CD1c-positive myeloid dendritic cell (primary cell): ENCODE measurements at regions not wholly inside any gene's neighbourhood (a gene's known extent, or its start where the extent isn't known, plus 50 kb on each side); places are given as distances from the start of the nearest gene placed in this dataset.

ENCODE experiments used
- DNase-seq: peaks from one replicate; pipeline ENCODE4 v3.0.0-alpha.2; 2016; ENCODE audit errors: extremely low spot score

DNA sequence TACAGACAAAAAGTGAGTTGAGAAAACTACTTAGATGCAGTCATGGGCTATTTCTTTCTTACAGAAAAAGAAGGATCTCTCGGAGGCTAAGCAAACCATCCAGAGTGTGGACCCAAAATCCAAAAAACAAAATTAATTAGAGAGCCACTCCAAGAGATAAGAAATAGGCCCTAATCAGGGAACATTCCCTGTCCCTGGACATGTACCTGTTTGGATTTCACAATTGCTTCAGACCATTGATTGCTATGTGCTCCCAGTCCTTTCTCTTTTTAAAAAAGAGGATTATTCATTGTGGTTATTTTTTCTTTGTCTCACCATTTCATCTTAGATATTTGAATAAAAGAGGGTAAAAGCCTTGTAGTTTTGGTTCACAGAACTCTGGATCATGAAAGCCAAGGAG, 549.9 kb downstream of the ETNK1 start:
- no peak for DNase-seq

DNA sequence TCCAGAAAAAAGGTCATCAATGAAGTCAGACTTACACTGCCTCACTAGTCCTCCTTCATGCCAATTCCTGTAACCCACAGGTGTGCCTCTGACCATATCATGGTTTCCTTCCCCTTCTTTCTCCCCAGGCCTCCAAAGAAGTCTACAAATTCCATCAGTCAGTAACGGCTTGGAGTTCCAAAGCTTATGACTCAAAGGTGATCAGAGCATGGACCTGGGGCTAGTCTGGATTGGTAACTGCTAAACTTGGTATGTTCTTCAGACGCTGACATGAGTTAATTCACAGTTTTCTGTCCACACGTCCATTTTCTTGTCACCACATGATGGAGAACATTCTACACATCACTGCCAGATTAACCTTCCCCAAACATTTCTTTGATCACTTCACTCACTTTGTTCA, 560.4 kb downstream of the ETNK1 start:
- DNase-seq: no peak

DNA sequence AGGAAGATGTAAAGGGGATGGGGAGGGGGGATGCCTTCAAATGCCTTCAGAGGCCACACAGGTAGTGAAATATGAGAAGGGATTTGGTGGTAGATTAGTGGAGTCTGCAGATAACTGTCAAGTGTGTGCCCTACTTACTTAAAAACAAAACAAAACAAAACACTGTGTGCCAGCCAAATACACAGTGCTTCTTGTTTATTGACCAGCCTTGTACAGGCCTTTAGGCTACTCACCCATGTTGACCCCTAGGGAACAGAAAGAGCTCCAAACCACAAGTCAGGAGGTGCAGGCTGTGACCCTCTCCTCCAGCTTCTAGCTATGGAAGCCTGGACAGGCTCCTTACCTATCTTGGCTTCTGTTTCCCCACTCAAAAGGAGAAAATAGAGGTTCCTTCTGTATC, 562.0 kb downstream of the ETNK1 start:
- DNase-seq: no peak

DNA sequence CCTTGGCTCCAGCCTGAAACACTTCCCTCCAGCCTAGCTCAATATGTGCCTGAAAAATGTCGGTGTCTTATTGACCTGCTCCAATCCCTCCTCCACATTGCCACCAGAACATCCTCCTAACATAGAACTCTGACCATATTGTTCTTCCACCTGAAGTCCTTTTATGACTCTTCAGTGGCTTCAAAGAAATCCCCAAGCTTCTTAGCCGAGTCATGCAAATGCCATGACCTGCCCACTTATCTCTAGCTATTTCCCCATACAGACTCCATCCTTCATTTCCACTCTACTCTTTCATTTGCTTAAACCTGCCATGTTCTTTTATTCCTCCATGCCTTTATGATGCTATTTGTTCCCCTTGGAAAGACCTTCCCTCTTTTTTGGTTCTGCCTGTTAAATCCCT, 568.6 kb downstream of the ETNK1 start:
- no peak for DNase-seq

DNA sequence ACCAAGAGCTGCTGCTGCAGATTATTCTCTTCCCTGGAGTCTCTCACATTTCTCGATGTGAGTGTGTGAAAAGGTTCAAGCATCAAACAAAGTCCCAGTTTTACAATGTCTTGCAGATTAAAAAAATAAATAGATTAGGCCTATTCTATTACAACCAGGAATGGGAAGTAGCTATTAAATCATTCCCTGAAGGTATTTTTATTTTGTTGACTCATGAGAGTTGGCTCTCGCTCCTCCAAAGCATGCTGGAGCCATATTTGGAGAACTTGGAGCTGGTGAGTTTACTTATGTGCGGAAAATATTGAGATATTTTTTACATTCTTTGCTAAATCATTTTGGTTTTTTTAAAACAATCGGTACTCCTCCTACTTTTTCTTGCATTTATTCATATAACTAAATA, 572.3 kb downstream of the ETNK1 start:
- DNase-seq: no peak

DNA sequence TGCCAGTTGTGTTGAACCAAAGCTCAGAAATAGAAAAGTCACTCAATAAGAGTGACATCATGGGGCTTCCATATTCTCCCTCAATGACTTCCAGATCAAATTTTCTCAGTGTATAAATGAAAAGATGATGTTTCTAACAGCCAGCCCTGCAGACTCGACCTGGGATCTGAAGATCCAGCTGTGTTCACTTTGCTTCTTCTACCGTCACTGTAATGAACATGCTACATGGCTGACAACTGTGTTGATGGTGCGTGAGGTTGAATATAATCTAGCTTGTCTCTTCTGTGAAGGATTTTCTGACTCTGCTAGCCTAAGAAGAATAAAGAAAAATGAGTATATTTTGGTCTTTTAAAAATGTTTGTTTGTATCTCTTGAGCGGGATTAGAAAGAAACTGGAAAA, 577.8 kb downstream of the ETNK1 start:
- DNase-seq: no peak

DNA sequence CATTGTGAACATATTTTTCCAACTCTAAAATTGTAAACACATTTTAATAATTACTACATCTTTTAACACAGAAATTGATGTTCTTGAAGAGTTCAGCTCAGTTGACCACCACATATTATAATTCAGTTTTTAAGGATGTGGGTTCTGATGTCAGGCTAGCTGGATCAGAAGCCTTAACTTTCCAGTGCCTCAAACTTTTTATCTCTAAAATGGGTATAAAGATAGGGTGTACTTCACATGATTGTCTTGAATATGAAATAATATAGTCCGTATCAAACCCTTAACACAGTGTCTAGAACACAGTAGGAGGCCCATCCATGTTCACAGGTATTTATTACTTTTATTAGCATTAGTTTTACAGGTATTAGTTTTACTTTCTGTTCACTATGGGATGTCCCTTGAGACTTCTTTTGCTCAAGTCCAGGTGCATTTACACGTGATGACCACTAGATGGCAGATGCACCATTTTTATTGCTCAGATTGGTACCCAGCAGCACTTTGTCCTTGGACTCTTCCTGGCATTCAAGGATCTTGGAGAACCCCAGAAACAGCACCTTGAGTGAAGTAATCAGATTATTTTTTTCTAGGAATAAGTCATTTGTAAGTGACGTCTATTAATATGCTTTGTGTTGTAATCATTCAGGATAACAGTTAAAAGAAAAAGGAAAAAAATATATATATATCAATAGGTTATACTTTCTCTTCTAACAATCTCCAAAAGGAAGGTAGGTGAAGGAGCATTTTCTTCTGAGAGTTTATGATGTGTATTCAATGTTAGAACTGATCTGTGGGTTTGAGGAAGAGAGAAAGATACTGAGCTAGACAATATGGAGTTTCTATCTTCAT, 580.2 kb downstream of the ETNK1 start:
- DNase-seq: peak; percentile 57

DNA sequence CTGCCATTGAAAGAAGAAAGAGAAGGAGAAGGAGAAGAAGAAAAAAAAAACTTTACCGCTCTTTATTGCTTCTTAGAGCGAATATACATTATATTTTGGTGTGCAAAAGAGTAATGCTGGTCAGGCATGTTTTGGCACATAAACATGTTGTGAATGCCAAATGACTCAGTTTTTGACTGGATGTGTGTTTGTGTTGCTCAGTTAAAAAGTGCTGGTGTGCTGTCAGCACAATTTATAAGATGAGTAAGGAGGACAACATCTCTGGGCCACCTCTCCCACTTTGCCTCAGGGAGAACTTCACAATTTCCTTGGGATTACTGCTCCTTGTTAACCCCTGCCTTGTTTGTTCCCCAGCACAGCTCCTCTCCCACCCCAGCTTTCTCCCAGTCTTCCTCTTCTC, 584.8 kb downstream of the ETNK1 start:
- no peak for DNase-seq

DNA sequence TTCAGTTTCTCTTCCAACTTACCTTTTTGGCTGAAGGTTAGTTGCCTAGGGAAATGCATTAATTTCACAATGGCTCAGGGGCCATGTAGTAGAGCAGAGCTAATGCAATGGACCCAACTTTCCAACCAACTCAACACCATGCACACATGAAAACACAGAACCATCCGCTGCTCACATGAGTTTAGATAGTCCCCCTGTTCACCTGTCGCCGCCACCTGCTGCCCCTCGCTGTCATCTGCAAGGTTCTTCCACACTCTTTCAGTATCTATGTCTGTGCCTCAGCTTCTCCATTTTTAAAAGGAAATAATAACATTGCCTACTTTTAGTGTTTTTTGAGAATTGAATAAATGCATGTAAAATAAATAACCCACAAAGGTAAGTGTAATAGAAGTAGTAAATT, 585.6 kb downstream of the ETNK1 start:
- no peak for DNase-seq

DNA sequence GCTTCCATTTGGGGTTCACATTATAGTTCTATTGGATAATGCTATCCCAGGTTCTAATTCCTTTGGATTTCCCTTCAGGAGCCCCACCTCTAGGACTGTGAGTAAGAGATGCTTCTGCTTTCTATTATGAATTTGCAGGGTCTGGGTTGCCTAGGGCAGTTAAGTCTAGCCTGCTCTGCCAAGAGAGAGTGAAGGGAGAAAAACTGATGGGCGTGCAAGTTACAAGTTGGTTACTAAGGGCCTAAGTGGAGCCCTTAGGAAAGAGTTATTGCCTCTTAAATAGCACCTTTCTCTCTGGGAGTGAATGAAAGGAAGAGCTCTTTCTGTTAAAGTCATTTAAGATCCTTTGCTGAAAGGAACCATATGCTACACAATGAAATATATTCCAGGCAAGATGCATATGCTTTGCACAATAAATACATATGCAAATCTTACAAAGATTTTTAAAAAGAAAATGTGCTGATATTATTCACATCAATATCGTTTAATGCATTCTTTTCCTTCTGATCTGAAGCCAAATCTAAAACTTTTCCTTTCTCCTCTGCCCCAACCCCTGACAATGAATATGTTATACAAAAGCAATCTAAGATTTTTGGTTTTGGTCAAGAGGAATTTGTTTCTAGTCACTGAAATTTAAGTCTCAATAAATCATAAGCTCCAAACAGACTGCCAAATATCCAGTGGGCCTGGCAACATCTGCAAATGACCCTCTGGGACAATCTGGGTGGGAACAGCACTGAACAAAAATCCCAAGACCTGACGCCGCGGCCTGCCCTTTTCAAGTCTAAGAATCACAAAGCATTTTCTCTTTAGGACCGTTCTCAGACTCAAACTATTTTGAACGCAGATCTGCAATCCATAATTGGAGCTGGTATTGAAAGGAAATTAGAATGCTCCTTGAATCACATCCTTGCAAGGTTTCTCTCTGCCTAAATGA, 586.7 kb downstream of the ETNK1 start:
- no peak for DNase-seq

DNA sequence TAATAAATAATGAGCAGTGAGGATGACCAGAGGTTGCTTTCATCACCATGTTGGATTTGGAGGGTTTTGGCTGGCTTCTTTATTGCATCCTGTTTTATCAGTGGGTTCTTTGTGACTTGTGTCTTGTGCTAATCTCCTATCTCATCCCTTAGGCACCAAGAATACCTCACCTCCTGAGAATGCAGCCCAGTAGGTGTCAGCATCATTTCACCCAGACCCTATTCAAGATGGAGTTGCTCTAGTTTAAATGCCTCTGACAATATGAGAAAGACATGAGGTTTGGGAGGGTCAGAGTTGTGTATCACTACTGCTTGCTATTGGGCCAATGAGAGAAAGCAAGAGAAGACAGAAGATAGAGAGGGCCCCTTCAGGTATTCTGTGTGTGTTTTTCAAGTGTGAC, 592.2 kb downstream of the ETNK1 start:
- DNase-seq: no peak

DNA sequence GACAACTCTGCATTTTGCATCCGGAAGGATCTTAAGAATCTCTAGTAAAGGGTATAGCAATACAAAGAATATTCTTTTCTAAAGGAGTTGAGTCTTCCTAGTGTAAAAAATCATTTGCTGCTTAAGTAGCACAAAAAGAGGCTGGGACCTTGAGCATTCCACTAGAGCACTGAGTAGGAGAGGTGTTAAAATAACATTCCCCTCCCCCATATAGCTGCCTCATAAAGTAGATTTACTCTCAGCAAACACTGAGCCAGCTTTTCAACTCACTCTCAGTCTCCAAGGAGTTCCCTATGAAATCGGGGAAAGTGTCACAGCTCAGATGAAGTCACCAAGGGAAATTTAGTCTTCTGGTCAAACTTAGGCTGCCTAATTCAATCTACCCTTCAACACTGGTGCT, 592.7 kb downstream of the ETNK1 start:
- no peak for DNase-seq

DNA sequence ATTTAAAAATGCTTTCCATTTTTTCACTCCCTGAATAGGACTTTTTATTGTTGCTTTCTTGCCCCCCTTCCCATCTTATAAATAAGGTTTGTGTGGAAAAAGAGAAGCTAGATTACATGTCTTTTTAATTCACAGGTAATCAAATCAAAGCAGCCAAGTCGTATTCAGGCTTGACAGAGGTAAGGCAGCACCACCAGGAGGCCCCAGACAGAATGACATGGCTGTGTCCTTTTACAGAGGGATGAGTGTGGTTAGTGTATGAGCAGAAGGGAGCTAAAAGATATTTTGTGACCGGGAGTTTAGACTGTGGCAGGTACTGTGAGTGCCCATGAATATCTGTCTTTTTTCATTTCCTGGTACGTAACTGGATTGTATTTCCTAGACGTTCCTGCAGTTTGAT, 596.1 kb downstream of the ETNK1 start:
- no peak for DNase-seq

DNA sequence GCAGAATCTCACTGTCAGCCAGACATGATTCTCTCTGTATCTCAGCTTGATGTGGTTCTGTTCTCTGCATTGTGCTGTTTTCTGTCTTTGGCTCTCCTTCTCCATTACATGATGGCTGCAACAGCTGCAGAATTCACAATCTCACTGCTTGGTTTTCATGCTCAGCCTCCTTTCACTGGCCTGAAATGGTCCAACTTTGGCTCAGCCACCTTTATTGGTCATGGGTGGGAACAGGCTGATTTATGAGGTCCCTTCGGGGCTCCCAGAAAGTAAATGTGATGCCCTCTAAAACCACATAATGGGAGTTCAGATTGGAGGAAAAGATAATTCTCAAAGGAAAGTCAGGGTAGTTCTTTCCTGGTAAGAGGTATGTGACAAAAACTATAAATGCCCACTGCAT, 597.0 kb downstream of the ETNK1 start:
- DNase-seq: no peak

DNA sequence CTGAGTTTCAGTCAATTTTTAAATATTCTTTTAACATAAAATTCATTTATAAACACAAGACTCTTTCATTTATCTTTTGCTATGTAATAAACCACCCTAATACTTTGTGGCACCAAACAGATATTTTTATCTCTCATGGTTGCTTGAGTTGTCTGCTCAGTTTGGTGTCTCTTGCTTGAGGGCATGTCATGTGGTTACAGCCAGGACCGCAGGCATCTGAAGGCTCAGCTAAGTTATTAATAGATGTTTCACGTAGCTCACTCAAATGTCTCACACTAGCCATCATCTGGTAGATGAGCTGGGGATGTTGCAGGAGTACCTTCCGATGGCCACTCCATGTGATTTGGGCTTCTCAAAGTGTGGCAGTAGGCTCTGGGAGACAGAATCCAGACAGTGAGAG, 597.8 kb downstream of the ETNK1 start:
- DNase-seq: no peak

DNA sequence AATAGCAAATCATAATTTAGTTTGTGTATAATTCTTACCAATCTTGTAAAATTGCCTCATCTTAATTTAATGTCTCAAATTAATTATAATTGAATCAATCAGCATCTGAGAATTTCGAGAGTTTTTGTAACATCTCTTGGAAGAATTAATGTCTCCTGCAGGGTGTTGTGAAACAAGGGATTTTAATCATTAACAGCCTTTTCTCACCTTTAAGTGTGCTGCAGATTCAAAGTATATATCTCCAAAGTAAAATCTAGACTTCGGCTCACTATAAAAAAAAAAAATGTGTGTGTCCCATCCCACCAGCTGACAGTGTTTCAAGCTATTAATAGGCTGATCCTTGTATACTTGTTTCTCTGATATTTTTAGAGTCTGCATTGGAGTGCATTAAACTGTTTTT, 603.1 kb downstream of the ETNK1 start:
- DNase-seq: no peak

DNA sequence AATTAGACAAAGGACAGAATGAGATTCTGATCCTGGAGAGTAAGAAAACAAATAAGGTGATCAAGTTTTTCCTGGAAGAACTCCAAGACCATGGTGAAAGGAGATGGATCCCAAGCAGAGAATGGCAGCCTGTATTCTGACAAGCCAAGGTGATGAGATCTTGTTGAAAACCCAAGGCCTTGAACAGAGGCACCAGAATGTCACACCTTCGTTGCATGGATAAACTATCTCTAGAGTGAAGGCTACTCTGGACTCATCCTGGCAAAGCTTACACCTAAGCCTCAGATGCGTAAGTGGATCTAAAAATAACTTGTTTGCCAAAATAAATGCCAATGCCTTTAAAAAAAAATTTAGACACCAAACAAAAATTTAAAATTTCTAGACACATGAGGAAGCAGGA, 605.9 kb downstream of the ETNK1 start:
- no peak for DNase-seq

DNA sequence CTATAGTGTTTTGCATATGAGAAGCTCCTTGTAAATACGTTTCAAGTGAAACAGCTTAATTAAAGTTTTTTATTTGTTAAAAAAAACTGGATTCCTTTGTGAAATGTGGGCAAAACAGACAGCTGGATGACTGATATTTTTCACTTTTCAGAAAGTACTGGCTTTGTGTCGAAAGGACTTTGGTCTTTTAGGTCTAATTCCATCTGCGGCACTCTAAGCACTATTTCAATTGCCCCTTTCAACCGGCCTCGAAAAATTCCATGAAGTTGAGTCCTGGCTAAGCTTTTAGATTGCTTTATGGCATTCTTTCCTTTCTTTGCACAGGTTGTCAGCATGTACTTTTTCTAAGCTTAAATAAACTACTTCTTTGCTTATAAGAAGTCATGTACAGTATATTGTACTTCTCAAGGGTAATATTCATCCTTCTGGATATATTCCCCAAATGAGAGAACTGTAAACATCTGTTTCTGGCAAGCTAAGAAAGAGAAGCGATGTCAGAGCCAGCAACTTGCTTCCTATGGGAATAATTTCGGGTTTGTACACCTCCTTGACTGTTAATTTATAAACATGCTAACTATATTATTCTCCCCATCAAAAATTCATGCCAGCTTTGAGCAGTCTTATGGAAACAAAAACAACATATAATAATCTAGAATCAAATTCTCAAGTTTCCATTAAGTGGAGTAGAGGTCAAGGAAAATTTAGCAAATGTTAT, 611.3 kb downstream of the ETNK1 start:
- no peak for DNase-seq

DNA sequence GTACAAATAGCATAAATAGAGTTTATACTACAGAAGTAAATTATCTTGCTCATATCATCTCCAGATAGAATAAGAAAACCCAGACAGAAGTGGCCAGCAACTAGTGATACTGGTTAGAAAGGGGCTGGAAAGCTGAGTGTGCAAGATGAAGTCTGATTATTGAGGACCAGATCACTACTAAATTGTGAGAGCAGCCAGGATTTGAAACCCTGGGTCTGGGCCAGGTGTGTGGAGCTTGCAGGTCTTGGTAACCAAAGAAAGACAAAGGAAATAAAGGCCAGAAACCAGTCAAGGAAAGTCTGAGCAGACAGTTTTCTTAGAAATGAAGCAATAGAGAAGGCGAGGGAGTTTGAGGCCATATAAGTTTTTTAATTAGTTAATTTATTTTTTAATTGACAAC, 611.8 kb downstream of the ETNK1 start:
- DNase-seq: no peak

DNA sequence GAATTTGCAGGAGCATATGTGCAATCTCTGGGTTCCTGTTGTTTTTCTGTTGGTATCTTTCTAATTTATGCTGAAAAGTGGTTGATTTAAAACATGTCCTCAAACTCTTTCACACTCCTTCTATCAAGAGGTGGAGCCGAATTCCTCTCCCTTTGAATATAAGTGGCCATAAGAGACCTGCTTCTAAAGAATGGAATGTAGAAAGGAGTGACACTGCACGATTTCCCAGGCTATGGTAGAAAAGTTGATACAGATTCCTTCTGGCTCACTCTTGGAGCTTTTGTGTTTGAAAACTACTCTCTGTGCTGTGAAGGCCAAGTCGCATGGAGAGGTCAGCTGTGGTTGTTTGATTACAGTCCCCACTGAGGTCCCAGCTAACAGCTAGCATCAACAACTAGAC, 613.2 kb downstream of the ETNK1 start:
- DNase-seq: no peak

DNA sequence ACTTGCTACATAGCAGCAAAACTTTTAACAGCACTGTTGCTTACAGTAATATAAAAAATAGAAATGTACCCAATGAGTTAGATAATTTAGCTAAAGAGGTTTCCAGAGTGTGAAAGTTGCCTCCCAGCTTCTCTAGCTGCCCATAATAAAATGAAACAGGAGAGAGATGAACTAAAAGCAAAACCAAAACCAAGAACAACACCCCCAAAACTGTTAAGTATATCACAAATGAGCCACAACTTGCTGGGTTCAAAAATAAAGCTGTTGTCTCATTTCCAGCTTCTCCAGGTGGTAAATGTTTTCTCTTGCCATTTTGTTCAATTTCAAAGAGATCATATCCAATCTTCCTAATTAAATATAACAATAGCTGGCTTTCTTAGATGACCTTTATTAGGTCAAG, 614.0 kb downstream of the ETNK1 start:
- no peak for DNase-seq

DNA sequence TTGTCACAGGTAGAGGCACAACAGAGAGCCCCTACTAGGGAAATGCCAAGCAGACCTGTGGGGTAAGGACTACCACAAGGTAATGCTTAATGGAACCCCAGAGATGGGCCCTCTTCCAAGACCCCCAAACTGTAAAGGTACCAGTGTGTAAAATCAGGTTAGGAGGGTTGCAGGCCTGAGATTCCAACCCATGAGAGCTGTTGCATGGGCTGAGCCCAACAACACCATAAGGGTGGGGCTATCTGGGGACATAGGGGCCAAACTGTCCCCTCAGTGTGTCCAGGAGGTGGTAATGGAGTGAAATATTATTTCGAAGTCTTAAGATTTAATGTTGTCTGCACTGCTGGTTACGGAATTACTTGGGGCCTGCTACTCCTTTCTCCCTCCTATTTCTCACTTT, 620.2 kb downstream of the ETNK1 start:
- no peak for DNase-seq
